B cell (primary cell): ENCODE measurements at regions not wholly inside any gene's neighbourhood (a gene's known extent, or its start where the extent isn't known, plus 50 kb on each side); places are given as distances from the start of the nearest gene placed in this dataset.

Source experiments
- ATAC-seq: fragments of 200-7000 bp; cut with Tn5 transposase; one replicate; pipeline ENCODE4 v1.10.0; 2021; ENCODE audit warnings: low read depth, mild to moderate bottlenecking, moderate number of reproducible peaks, moderate library complexity
- CTCF ChIA-PET: fragments of 350-600 bp; sonication (Branson Sonifier 250); formaldehyde crosslinking; loops from one replicate; lab custom pipeline; 2021; ENCODE audit warnings: antibody characterized with exemption, inconsistent platforms; lab: Charles Lee
- POLR2A ChIA-PET: fragments of 350-600 bp; sonication (Branson Sonifier 250); formaldehyde crosslinking; loops from one replicate; lab custom pipeline; 2021; ENCODE audit warnings: antibody characterized with exemption; lab: Charles Lee
- DNase-seq: peaks from one replicate; pipeline ENCODE4 v3.0.0; 2013
- H2AFZ ChIP-seq: 2 replicates; pipeline ENCODE4 v1.6.1; 2012; ENCODE audit warnings: mild to moderate bottlenecking, low read depth, low read length; ENCODE audit not compliant: insufficient read depth, poor library complexity, severe bottlenecking
- H3K27ac ChIP-seq, 2 donors: 1 replicate in 1 of 2; 2 replicates in 1 of 2; pipeline ENCODE4 v1.5.1; 2012 to 2013; ENCODE audit warnings: low read length in 2 of 2, mild to moderate bottlenecking in 2 of 2, moderate library complexity in 1 of 2
- H3K27me3 ChIP-seq, 4 experiments: fragments of 200-600 bp in 1 of 4; sonication (generic) in 1 of 4; replicated peaks in 1 of 4; 1 replicate in 2 of 4; 2 replicates in 2 of 4; pipeline versions ENCODE4 v1.6.1 to v1.7.0; 2013 to 2016; ENCODE audit warnings: low read length in 3 of 4, mild to moderate bottlenecking in 2 of 4, mixed read lengths in 1 of 4, moderate library complexity in 1 of 4; ENCODE audit not compliant: insufficient read depth in 4 of 4, control insufficient read depth in 3 of 4; ENCODE audit errors: control extremely low read depth in 1 of 4
- H3K36me3 ChIP-seq, 2 experiments: replicated peaks in 1 of 2; 1 replicate in 1 of 2; 2 replicates in 1 of 2; pipeline versions ENCODE4 v1.6.1 to v1.7.1; 2013; ENCODE audit warnings: low read length in 1 of 2; ENCODE audit not compliant: insufficient read depth in 2 of 2, control insufficient read depth in 1 of 2; ENCODE audit errors: control extremely low read depth in 1 of 2, extremely low read depth in 1 of 2
- H3K4me1 ChIP-seq, 2 donors: fragments of 200-600 bp in 1 of 2; sonication (generic) in 1 of 2; 1 replicate in 1 of 2; 2 replicates in 1 of 2; pipeline versions ENCODE4 v1.5.1 to v1.6.1; 2013 to 2017; ENCODE audit warnings: low read length in 2 of 2; ENCODE audit not compliant: control insufficient read depth in 2 of 2, insufficient read depth in 2 of 2
- H3K4me2 ChIP-seq: replicated peaks from 2 replicates; pipeline ENCODE3; 2012; ENCODE audit warnings: mild to moderate bottlenecking, low read depth, low read length; ENCODE audit not compliant: poor library complexity, severe bottlenecking
- H3K4me3 ChIP-seq, 5 experiments: fragments of 200-600 bp in 1 of 5; sonication (generic) in 1 of 5; 1 replicate in 3 of 5; 2 replicates in 2 of 5; pipeline versions ENCODE4 v1.5.1 to v1.7.0; 2011 to 2016; ENCODE audit warnings: low read length in 4 of 5, mild to moderate bottlenecking in 4 of 5, low read depth in 2 of 5, control low read depth in 1 of 5, moderate library complexity in 1 of 5; ENCODE audit not compliant: insufficient read depth in 1 of 5; ENCODE audit errors: control extremely low read depth in 1 of 5, extremely low read depth in 1 of 5
- H3K79me2 ChIP-seq: fragments of 200-600 bp; sonication (generic); one replicate; pipeline ENCODE4 v1.6.0; 2016; ENCODE audit warnings: low read length; ENCODE audit not compliant: control insufficient read depth, insufficient read depth
- H3K9ac ChIP-seq: fragments of 200-600 bp; sonication (generic); 2 replicates; pipeline ENCODE4 v1.6.1; 2017; ENCODE audit warnings: mild to moderate bottlenecking, low read length, moderate library complexity
- H3K9me3 ChIP-seq, 3 donors: one replicate each; pipeline versions ENCODE4 v1.6.1 to v1.7.1; 2013; ENCODE audit warnings: low read length in 2 of 3; ENCODE audit not compliant: control insufficient read depth in 2 of 3, insufficient read depth in 1 of 3; ENCODE audit errors: control extremely low read depth in 1 of 3
- H4K20me1 ChIP-seq: 2 replicates; pipeline ENCODE4 v1.6.0; 2012; ENCODE audit warnings: mild to moderate bottlenecking, low read length; ENCODE audit not compliant: insufficient read depth, control insufficient read depth, poor library complexity, severe bottlenecking
- H3K27ac Mint-ChIP-seq: one replicate; pipeline ENCODE4 v1.8.0; 2021; ENCODE audit warnings: mixed read lengths
- H3K27me3 Mint-ChIP-seq: one replicate; pipeline ENCODE4 v1.8.0; 2021; ENCODE audit warnings: mixed read lengths
- H3K4me1 Mint-ChIP-seq: one replicate; pipeline ENCODE4 v1.8.0; 2021; ENCODE audit warnings: mixed read lengths
- H3K4me3 Mint-ChIP-seq: one replicate; pipeline ENCODE4 v1.8.0; 2021; ENCODE audit warnings: mixed read lengths
- H3K9me3 Mint-ChIP-seq: one replicate; pipeline ENCODE4 v1.8.0; 2022; ENCODE audit warnings: mixed read lengths; ENCODE audit not compliant: insufficient read depth
- EZH2 ChIP-seq: IDR thresholded peaks from 2 replicates; pipeline ENCODE4 v1.6.1; 2012; ENCODE audit warnings: borderline replicate concordance, low read depth, mild to moderate bottlenecking, moderate library complexity, low read length; ENCODE audit not compliant: insufficient read depth, poor library complexity, severe bottlenecking
- WGBS: methylation state at CpG from one replicate; pipeline ENCODE4 v1.1.5; 2013; ENCODE audit warnings: missing lambda C conversion rate; ENCODE audit not compliant: insufficient coverage; 5-methylcytosine and 5-hydroxymethylcytosine counted together
- intact Hi-C: fragments of 100-400 bp; cut with micrococcal nuclease; formaldehyde crosslinking; loops from one replicate; pipeline ENCODE4 v1.10.0; 2022
- TF ChIP-seq, protein P1 (sequence below): fragments of 200-600 bp; IDR thresholded peaks from one replicate; pipeline ENCODE4 v1.8.0; 2022; ENCODE audit warnings: antibody characterized with exemption, mild to moderate bottlenecking

DNA sequence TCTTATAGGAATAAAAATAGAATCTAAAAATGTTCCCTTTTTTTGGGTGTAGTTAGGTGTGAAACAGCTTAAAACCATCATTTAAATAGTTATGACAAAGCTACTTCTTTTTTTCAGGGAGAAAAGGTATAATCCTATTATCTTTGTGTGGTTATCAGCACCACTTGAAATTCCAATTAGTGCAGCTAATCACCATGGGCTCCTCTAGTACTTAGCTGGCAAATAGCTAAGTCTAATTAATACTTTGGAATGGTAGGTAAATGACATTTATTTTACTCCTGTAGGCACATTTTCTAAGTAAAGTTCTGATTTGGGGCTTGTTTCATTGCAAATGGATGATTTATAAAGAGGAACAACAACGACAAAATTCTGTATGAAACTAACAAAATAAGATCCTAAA, 132.6 kb downstream of the OLFM4 start:
- intact Hi-C loops: no loop called here
- Mint-ChIP-seq H3K27ac (no peak overlapping the region), H3K27me3 (no peaks in the 10 kb centered on the region), H3K4me3 (no peak overlapping the region), H3K9me3 (peaks cover 2% of the 10 kb centered on the region), H3K4me1 (no peaks in the 10 kb centered on the region)
- DNase-seq: no peak
- Histone ChIP-seq H3K27me3 (no peaks in the 10 kb centered on the region), H3K4me2 (no peak overlapping the region), H3K4me1 (no peaks in the 10 kb centered on the region), H2AFZ (no peak overlapping the region), H3K4me3 (no peak overlapping the region), H4K20me1 (no peaks in the 10 kb centered on the region), H3K9ac (no peak overlapping the region), H3K9me3 (no peaks in the 10 kb centered on the region), H3K36me3 (no peaks in the 10 kb centered on the region), H3K79me2 (no peaks in the 10 kb centered on the region), H3K27ac (no peak overlapping the region)
- POLR2A ChIA-PET: no interaction called here
- ATAC-seq: no peak
- CTCF ChIA-PET: no interaction called here
- no peak for TF ChIP-seq EZH2
- TF ChIP-seq, protein P1, sequence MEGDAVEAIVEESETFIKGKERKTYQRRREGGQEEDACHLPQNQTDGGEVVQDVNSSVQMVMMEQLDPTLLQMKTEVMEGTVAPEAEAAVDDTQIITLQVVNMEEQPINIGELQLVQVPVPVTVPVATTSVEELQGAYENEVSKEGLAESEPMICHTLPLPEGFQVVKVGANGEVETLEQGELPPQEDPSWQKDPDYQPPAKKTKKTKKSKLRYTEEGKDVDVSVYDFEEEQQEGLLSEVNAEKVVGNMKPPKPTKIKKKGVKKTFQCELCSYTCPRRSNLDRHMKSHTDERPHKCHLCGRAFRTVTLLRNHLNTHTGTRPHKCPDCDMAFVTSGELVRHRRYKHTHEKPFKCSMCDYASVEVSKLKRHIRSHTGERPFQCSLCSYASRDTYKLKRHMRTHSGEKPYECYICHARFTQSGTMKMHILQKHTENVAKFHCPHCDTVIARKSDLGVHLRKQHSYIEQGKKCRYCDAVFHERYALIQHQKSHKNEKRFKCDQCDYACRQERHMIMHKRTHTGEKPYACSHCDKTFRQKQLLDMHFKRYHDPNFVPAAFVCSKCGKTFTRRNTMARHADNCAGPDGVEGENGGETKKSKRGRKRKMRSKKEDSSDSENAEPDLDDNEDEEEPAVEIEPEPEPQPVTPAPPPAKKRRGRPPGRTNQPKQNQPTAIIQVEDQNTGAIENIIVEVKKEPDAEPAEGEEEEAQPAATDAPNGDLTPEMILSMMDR: no peak
- WGBS: no CpG with 5 or more reads among the region's 1 CpG

- Mint-ChIP-seq H3K4me3 (no peak overlapping the region), H3K9me3 (peaks cover 2% of the 10 kb centered on the region), H3K27me3 (no peaks in the 10 kb centered on the region), H3K27ac (no peak overlapping the region), H3K4me1 (no peaks in the 10 kb centered on the region)
- Histone ChIP-seq H3K27me3 (no peaks in the 10 kb centered on the region), H3K27ac (no peak overlapping the region), H3K4me1 (no peaks in the 10 kb centered on the region), H4K20me1 (no peaks in the 10 kb centered on the region), H3K4me3 (no peak overlapping the region), H3K36me3 (no peaks in the 10 kb centered on the region), H2AFZ (no peak overlapping the region), H3K9ac (no peak overlapping the region), H3K79me2 (no peaks in the 10 kb centered on the region), H3K4me2 (no peak overlapping the region), H3K9me3 (no peaks in the 10 kb centered on the region)
- ChIA-PET POLR2A (no interaction called here), CTCF (no interaction called here)
- WGBS: no CpG with 5 or more reads among the region's 4 CpGs
- ATAC-seq: no peak
- DNase-seq: no peak
- TF ChIP-seq, protein P1: no peak
- TF ChIP-seq EZH2: no peak
- intact Hi-C loops: no loop called here
Measured at GRCh38 chr13:53165261-53165660, 136.6 kb downstream of the OLFM4 start.
